Erythroblast (primary cell): ENCODE measurements at regions not wholly inside any gene's neighbourhood (a gene's known extent, or its start where the extent isn't known, plus 50 kb on each side); places are given as distances from the start of the nearest gene placed in this dataset.
A peak's percentile ranks its signal among the peaks of the same experiment; 100 is the strongest.

Experiments
- DNase-seq, 2 experiments: peaks; one replicate each; lab custom pipeline; 2025; lab: John Stamatoyannopoulos, UW
- GATA1 ChIP-seq: IDR thresholded peaks from 2 replicates; pipeline ENCODE4 v1.6.1; 2011; ENCODE audit warnings: low read depth, mild to moderate bottlenecking, control low read depth, low read length, moderate library complexity
- POLR2A ChIP-seq: IDR thresholded peaks from 2 replicates; pipeline ENCODE4 v1.6.1; 2011; ENCODE audit warnings: mild to moderate bottlenecking, low read length

DNA sequence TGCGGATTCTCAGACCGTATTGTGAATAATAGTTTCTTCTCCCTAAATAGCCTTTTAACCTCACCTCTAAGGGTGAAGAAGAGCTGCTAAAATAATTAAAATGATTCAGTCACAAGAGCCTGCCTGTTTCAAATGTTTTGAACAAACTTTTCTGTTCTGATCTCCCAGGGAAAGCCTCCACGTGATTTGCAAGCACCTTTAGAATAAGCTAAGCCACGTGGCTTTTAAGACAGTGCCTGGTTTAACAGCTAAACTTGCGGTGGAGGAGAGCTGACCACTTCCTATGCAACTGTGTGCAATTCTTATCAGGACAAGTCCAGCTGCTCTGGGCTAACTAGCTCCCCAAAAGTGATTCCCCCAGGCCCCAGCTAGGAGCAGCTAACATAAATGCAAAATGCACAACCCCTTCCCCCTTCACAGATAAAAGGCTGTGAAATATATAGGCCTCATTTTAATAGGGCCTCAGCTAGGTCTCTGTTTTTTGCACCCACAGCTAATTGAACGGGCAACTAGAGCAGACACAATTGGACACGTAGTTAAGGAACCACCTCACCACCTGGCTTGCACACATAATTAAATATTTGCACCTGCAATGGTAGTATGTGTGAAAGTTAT lies 401.2 kb upstream of the NR2F2 start:
- DNase-seq, result peak; percentile 23 to 46
- TF ChIP-seq GATA1, result no peak
- no peak for TF ChIP-seq POLR2A

DNA sequence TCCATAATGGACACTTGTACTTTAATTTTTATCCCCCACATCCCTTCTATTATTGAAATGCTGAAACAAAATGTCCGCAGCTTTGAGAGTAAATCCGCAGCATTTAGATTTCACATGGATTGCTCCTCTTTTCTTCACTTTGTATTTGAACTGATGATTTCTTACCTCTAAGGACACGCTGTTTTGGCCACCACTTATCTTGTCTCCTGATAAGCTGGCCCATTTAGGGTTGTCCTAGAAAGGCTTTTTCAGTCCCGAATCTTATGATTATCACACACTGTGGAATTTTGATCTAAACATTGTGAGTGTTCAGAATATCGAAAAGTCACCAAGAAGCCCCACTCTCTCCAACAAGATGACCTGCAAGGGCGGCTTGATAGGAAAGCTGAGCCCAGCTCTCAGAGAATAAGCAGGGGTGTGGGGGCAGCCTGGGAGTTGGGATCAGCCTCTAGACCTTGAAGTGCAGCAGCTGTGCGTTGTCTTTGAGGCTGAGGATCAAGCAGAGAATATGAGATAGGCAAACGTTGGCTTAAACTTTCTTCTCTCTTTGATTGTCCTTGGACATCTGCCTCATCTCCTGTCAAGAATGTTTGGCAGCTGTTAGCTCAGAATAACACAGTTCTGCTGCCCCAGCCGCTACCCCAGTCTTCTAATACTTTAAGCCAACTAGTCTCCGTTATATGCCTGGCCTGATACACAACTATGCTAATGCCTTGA lies 399.7 kb upstream of the NR2F2 start:
- no peak for DNase-seq
- no peak for TF ChIP-seq POLR2A
- TF ChIP-seq GATA1, result no peak

DNA sequence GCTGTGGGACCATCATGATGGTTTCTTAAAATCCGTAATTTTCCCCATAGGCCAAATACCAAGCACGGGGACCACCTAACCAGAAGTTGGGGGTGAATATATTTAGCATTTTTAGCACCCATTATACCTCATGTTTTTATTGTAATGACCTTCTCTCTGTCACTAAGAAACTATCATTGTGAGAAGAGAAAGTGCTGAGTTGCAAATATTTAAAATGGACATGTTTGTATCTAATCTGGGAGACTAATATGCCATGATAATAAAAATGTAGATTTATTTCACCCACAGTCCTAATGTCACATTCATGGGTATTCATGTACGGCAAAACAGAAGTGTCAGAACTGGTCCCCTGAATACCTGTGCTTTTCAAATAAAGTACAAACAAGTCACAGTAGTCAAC lies 398.9 kb upstream of the NR2F2 start:
- DNase-seq, result no peak
- TF ChIP-seq POLR2A, result no peak
- no peak for TF ChIP-seq GATA1

DNA sequence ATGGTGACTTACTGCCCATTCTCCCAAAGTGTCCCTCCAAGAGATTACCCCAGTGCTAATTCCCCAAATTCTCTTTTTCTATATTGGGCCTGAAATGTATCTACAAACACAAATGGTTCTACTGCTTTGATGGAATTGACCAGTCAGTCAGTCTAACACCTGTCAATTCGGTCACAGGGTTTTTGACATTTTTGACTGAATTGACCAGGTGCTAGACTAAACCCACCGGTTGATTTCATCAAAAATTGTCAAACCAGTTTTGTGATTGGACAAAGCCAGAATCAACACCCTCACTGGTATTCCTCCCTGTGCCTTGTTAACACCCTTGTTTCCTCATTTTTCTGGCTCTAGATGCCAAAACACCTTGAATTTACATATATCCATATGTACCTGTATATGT lies 398.4 kb upstream of the NR2F2 start:
- DNase-seq, result no peak
- no peak for TF ChIP-seq POLR2A
- TF ChIP-seq GATA1, result no peak

DNA sequence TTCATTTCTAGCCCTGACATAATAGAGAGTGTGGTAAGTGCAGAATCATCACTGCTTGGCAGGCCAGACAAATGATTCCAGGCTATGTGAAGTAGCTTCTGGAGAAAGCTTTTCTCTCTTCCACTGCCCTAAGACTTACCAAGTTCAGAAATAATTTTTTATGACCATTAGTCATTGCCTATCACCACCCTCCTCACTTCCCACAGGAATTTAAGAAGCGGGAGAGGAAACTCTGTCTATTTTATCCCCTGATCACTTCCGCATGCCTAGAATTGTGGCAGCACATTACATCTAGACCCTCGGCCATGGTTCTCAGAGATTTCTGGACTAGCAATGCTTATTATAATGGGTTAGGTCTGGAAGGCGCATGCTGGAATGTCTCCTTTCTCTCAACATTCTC lies 397.8 kb upstream of the NR2F2 start:
- TF ChIP-seq GATA1, result no peak
- no peak for TF ChIP-seq POLR2A

DNA sequence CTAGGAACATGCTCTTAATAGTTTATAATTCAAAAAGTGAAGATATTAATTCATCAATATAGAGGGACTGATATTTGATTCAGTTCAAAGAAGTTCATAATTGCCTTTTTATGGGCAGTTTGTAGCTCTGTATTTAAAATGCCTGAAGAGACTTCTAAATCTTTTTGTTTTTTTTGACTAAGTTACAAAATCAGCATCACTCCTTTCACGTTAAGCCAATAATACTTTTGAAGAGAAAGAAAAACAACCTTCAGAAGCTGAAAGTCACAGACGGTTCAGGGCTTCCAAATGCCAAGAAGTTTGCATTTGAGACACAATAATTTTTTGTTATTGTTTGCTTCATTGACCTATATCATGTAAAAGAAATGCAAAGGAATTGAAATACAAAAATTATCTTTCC lies 394.6 kb upstream of the NR2F2 start:
- TF ChIP-seq POLR2A, result no peak

More for the DNA sequence above, 397.8 kb upstream of the NR2F2 start:
- no peak for DNase-seq

DNA sequence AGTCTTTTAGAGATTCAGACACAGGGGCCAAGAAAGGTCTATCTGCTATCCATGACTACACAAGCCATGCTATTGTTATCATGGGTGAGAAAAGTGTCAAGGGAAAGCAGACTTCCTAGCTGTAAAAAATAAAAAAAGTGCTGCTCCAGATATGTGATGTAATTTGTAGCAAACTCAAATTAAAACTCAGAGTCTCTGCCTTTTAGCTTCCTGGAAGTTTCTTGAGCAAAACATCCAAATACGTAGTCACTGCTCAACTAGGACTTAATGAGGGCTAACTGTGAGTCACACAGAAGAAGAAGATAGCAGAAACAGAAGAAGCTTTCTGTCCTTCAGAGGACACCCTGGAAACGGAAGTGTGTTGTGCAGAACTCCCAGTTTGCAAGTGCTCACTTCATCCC lies 393.4 kb upstream of the NR2F2 start:
- DNase-seq, result no peak
- TF ChIP-seq POLR2A, result no peak
- no peak for TF ChIP-seq GATA1

More for the DNA sequence above, 394.6 kb upstream of the NR2F2 start:
- no peak for DNase-seq

DNA sequence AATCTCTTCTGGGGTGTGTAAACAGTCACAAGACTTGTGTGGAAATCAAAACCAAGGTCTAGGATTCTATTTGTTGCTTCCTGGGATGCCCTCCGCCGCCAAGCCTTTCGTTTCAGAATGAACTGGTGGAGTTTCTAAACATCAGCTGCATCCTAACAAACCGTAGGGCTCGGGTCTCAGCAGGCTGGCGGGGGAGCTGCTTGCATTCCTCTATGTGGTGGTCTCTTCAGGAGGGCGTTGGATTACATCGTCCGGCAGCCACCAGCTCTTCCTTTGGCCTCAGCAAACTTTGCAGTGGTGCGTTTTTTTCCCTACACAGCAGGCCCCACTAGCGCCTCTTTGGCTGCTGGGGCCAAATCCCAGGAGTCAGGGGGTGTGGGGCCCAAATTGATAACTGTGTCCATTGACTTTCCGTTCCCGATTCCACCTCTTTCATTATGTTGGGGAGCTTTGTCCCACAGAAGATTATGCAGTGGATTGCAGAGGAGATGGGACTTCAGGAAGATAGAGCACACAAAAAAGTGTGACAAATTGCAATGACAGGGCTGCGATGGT lies 390.0 kb upstream of the NR2F2 start:
- TF ChIP-seq GATA1, result no peak
- no peak for TF ChIP-seq POLR2A
- no peak for DNase-seq

DNA sequence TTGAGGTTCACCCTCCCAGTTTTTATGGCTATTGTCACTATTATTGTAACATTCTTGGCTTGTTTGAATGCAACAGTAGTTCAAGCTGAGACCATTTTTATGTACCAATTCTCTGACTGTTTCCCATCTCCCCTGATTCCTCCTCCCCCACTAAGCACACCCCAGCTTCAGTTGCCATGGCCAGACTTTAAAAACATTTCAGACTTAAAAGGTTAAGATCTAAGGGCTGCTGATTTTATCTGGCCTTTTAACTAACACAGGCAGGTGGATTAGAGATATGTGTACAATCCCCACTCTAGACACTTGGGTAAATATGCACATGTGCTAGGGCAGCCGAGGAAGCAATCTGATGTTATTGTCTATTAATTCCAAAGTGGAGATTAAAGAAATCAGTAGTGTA lies 386.3 kb upstream of the NR2F2 start:
- no peak for DNase-seq
- TF ChIP-seq GATA1, result no peak
- no peak for TF ChIP-seq POLR2A

DNA sequence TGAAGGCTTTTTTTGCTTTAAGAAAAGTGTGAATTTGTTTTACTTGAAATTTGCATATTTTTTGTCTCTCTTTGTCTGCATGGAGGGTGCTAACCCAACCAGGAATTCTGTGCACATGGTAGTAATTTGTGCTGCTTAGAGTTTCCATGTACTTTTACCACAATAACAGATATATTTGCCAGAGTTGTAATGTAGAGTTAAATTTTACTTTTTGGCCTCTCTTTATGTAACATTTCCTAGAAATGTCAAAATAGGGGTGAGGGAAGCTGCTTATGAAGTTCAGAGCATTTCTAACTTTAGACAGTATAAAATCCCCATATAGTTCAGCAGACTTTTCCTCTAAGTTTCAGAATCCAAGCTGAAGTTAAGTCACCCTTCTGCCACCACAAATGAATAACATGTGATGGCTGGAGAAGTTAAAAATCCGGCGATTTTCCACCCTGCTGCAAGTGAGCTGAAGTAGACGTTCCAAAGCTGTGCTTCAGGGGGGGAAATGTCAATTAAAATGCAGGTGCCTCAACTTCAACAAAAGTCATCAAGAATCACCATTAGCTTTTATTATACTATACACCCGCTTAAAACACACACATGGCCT lies 385.7 kb upstream of the NR2F2 start:
- DNase-seq, result no peak
- TF ChIP-seq POLR2A (no peak), GATA1 (no peak)

DNA sequence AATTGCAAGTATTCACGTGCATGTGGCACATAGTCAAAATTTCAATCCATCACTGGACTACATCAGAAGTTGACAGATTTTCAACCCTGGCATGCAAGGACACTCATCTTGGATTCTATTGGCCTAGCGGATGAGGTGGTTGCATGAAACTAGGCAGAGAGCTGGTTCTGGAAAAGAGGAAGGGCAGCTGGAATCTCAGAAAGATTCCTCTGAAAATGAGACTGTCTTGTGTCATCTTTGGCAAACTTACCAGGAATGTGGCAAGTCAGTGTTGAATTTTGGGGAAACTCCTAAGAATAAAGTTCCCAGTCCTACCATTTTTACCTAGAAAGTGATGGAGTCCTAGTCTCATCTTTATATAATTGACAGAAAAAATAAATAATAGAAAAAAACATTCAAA lies 384.3 kb upstream of the NR2F2 start:
- TF ChIP-seq POLR2A (no peak), GATA1 (no peak)
- no peak for DNase-seq

DNA sequence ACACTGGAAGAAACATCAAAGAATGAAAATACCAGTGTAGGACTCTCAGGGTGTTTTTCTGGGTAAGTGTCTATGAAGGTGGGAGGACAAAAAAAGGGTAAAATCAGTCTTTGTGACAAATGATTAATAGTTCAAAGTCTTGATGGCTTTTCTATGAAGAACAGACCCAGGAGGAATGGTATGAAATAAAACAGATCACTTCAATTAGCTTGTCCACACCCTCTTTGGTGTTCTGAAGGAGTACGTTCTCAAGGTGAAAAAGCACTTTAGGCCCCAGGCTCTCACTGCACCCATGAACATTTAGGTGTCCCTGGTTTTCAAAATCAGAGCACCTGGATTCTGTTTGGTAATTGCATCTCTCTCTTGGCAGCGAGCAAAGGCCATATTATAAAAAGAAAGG lies 383.6 kb upstream of the NR2F2 start:
- no peak for DNase-seq
- no peak for TF ChIP-seq GATA1
- no peak for TF ChIP-seq POLR2A

DNA sequence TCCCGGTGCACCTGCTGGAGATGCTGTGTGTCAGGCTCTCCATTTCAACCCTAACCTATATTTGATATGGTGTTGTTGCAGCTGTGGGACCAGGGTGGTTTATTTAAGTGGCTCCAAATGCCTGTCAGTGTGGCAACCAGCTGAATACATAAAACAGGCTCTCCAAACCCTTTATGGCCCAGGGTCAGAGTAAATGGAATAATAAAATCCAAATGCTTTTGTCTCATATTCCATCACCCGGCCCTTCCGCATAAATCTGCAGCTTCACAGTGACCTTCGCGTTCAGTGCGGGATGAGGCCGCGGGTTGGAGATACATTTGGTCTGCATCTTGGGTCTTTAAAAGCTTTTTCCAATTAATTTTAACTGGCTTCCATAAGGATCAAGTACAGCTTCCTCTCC lies 382.1 kb upstream of the NR2F2 start:
- no peak for TF ChIP-seq POLR2A
- TF ChIP-seq GATA1, result no peak

DNA sequence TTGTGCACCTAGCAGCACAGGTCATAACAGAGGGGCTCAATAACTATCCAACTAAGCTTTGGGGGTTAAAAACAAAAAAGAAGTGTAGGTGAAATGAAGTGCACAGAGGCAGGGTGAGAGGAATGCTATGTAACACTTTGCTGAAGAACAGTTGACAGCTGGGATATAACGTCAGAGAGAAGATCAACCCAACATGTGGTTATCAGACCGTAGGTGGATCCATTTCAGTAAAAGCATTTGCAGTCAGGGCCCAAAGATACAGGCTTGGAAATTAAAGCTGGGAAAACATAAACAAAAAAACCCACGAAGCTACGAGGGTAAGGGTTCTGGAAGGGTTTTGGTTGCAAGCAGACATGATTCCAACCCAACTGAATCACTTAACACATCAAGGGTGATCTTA lies 377.5 kb upstream of the NR2F2 start:
- no peak for TF ChIP-seq POLR2A
- no peak for TF ChIP-seq GATA1
- DNase-seq, result no peak

More for the DNA sequence above, 382.1 kb upstream of the NR2F2 start:
- no peak for DNase-seq

DNA sequence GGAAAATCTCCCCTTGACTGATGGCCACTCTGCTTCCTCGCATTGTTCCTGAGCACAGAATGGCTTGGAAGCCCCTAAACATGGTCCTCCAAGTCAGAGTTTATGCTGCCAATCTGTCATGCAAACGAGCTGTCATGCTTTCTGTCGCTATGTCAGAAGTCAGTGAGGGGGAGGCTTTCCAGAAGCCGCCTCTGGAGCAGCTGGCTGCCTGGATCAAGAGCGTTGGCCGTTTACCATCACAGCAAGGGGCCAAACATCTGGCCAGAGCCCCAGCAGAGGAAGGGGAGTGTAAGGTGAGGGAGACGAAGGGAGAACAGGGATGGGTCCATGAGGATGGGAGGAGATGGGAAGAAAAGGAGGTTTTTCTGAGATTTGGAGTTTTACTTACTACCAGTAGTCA lies 372.6 kb upstream of the NR2F2 start:
- DNase-seq, result no peak
- TF ChIP-seq POLR2A (no peak), GATA1 (no peak)

DNA sequence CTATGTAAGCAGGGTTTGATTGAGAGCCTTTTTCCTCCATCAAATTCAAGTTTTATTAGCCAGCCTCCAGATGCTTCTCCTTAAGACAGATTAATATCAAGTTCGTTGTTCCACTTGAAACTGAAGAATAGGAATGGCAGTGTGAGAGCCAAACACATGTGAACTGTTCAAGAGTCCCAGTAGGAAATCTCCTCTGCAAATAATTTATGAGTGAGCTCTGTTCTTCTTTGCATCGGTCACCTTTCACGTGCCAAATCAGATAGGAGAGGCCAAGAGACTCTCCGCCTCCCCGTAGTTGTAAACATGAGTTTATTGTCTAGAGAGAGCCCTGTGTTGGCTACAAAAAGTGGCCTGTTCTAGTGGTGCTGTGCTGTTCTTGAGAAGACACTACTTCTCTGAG lies 372.1 kb upstream of the NR2F2 start:
- TF ChIP-seq GATA1, result no peak
- DNase-seq, result no peak
